ENCODE measurements at regions not wholly inside any gene's neighbourhood (a gene's known extent, or its start where the extent isn't known, plus 50 kb on each side); places are given as distances from the start of the nearest gene placed in this dataset. TPM values are rescaled to one million over a fixed set of nuclear protein-coding genes. Genes with fewer than 3 reads are reported as not detected.

DNA sequence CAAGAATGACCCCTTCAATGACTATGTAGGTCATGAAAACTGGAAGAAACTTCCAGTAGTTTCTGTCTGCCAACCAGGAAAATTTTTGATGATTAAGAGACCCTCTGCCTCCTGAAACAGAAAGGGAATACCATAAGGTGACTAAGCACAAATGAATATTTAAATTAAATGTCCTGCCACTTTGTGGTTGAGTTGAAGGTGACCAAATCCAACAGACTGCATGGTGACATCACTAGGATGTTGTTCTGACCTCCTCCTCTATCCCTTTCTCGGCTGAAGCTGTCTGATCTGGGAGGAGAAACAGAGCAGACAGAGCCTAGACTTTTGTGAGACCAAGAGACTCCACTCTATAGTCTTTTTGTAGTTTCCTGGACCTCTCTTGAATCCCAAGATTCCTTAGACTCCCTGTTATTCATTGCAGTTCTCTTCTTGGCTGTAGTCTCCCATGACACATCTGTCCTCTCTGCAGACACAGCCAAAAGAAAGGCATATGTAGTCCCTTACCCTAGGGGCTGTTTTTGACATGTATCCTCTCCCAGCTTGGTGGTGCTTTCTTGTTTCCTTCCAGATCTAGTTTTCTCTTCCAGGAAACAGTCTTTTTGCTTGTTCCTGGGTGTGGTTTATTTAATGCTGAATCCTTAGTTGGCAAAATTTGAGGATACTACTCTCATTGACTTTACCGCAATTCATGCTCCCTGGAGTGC lies 55.2 kb upstream of the UBE3A start:
- Histone ChIP-seq H3K9ac (no peak overlapping the region), H2AFZ (no peak overlapping the region), H3K79me2 (ENCODE audit: insufficient read depth) (no peaks in the 10 kb centered on the region), H3K9me2 (ENCODE audit: insufficient read depth) (no peaks in the 10 kb centered on the region), H3K9me3 (ENCODE audit: low read depth) (no peaks in the 10 kb centered on the region), H3F3A (ENCODE audit: insufficient read depth) (no peaks in the 10 kb centered on the region), H3K4me2 (ENCODE audit: unreplicated experiment) (no peak overlapping the region), H3K4me3 (no peak overlapping the region), H4K20me1 (ENCODE audit: insufficient read depth) (no peaks in the 10 kb centered on the region), H3K4me1 (ENCODE audit: insufficient read depth) (no peaks in the 10 kb centered on the region), H3K36me3 (ENCODE audit: low read depth) (no peaks in the 10 kb centered on the region), H3K27me3 (replicated peaks; ENCODE audit: insufficient read depth) (no peaks in the 10 kb centered on the region), H3K27ac (no peak overlapping the region)
- DNase-seq = no peak
- TF ChIP-seq EZH2 (IDR thresholded peaks at IDR 0.05; ENCODE audit: insufficient read depth, poor library complexity, severe bottlenecking) (no peak), EZH2phosphoT487 (IDR thresholded peaks at IDR 0.05; ENCODE audit: insufficient read depth, low read depth) (no peak)
- in situ Hi-C loops (cut with MboI) = loop anchor here (25.0 kb wide), 1 partner anchor 1857 kb away; the partner anchor contains the start of gene MAGEL2
- WGBS, 2 experiments (ENCODE audit: low coverage in 1 of 2, low lambda C conversion rate in 2 of 2, missing lambda C conversion rate in 2 of 2) = 46 to 50% methylated on average over 2 of the region's 2 CpGs

DNA sequence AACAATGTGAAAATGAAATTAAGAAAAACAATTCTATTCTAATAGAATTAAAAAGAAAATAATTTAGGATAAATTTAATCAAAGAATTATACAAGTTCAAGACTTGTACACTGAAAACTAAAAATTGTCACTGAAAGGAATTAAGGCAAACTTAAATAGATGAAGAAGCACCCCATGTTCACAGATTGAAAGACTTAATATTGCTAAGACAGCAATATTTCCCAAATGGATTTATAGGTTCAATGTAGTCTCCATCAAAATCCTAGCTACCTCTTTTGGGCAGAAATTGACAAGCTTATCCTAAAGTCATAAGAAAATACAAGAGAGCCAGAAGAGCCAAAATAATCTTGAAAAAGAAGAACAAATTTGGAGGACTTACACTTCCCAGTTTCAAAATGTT lies 53.5 kb upstream of the UBE3A start:
- no peaks in the 10 kb centered on the region for H3K9me3 ChIP-seq (ENCODE audit: low read depth)
- DNase-seq = no peak
- no peaks in the 10 kb centered on the region for H3K79me2 ChIP-seq (ENCODE audit: insufficient read depth)
- H3K36me3 ChIP-seq (ENCODE audit: low read depth) = no peaks in the 10 kb centered on the region
- H3K27ac ChIP-seq = no peak overlapping the region
- in situ Hi-C loops (cut with MboI) = loop anchor here (25.0 kb wide), 1 partner anchor 1855 kb away; the partner anchor contains the start of gene MAGEL2
- no peak overlapping the region for H3K4me2 ChIP-seq (ENCODE audit: unreplicated experiment)
- H3F3A ChIP-seq (ENCODE audit: insufficient read depth) = no peaks in the 10 kb centered on the region
- H4K20me1 ChIP-seq (ENCODE audit: insufficient read depth) = no peaks in the 10 kb centered on the region
- no peaks in the 10 kb centered on the region for H3K4me1 ChIP-seq (ENCODE audit: insufficient read depth)
- no peak overlapping the region for H3K9ac ChIP-seq
- no peak overlapping the region for H2AFZ ChIP-seq
- no peaks in the 10 kb centered on the region for H3K9me2 ChIP-seq (ENCODE audit: insufficient read depth)
- H3K27me3 ChIP-seq (replicated peaks; ENCODE audit: insufficient read depth) = no peaks in the 10 kb centered on the region
- no peak overlapping the region for H3K4me3 ChIP-seq
- TF ChIP-seq EZH2 (IDR thresholded peaks at IDR 0.05; ENCODE audit: insufficient read depth, poor library complexity, severe bottlenecking) = no peak
- TF ChIP-seq EZH2phosphoT487 (IDR thresholded peaks at IDR 0.05; ENCODE audit: insufficient read depth, low read depth) = no peak

Small RNA genes in the stretch of these regions (small RNA-seq; reads per million reads assigned to genes)
- not detected for gene AC023449.1 (ENCODE audit: low read depth, low replicate concordance)
